ENCODE measurements at regions not wholly inside any gene's neighbourhood (a gene's known extent, or its start where the extent isn't known, plus 50 kb on each side); places are given as distances from the start of the nearest gene placed in this dataset.

DNA sequence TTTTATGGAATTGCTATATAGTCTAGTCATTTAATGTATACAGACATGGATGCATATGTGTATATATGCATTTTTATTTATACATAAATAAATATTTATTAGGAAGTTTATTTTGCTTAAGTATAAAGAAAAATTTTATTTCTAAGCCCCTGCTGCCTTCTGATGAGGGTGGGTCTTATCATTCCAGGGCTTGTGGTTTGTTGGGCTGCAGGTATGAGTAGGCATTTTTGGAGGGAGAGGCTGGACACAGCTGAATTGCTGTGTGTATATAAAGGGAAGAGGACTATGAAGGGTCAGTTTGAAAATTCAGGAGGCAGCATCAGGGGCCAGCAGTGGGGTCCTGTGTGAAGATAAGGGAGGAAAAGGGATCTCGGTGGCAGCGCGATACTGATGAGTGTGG lies 189.4 kb downstream of the TMEM182 start:
- no peak for TF ChIP-seq SMC3 (IDR thresholded peaks at IDR 0.05; ENCODE audit: low read depth, low read length)
- no peak for TF ChIP-seq POLR2A (IDR thresholded peaks at IDR 0.05; ENCODE audit: low read depth, low read length)
